ENCODE measurements at regions not wholly inside any gene's neighbourhood (a gene's known extent, or its start where the extent isn't known, plus 50 kb on each side); places are given as distances from the start of the nearest gene placed in this dataset.

DNA sequence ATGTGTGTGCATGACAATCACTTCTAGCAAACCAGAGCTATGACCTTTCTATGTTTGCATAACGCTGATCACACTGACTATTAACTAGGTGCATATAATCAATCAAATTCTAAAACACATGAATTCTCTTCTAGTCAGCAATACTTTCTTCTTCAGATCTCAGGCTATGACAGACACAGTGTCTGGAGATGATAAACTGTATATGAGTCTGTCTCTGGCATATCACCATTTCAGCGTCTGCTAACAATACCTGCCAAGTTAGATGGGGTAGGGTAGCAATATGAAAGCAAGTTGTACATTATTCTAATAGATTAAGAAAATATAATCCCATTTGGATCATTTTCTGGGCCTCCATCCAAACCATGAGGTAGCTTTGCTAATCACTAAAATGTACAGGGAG lies 354.2 kb upstream of the EPHA4 start:
- Mint-ChIP-seq H3K27me3 (ENCODE audit: low read depth, poor library complexity) (peaks cover 3% of the 10 kb centered on the region), H3K9me3 (no peaks in the 10 kb centered on the region), H3K36me3 (ENCODE audit: low read depth) (no peaks in the 10 kb centered on the region), H3K4me1 (no peaks in the 10 kb centered on the region), H3K4me3 (no peak overlapping the region), H3K27ac (no peak overlapping the region)
- DNase-seq, result no peak
- TF ChIP-seq, protein P1, sequence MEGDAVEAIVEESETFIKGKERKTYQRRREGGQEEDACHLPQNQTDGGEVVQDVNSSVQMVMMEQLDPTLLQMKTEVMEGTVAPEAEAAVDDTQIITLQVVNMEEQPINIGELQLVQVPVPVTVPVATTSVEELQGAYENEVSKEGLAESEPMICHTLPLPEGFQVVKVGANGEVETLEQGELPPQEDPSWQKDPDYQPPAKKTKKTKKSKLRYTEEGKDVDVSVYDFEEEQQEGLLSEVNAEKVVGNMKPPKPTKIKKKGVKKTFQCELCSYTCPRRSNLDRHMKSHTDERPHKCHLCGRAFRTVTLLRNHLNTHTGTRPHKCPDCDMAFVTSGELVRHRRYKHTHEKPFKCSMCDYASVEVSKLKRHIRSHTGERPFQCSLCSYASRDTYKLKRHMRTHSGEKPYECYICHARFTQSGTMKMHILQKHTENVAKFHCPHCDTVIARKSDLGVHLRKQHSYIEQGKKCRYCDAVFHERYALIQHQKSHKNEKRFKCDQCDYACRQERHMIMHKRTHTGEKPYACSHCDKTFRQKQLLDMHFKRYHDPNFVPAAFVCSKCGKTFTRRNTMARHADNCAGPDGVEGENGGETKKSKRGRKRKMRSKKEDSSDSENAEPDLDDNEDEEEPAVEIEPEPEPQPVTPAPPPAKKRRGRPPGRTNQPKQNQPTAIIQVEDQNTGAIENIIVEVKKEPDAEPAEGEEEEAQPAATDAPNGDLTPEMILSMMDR (IDR thresholded peaks at IDR 0.05), result no peak

DNA sequence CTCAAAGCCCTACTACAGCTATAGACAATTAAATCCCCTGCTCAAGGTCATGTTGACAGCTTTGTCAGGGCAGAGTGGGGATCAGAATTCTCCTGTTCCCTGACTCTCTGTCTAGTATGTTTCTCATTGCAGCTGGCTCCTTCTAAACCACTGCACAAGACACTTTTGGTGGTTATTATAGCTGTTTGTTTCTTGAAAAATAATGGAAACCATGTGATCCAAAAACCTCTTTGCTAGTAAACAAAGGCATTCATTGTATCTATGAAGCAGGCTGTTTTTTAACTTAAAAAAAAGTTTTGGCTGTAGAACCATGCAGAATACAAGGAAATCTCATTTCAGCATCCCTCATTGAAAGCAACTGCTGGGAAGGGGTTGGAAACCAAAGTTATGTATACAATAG lies 352.5 kb upstream of the EPHA4 start:
- H3K4me1 Mint-ChIP-seq, result no peaks in the 10 kb centered on the region
- peaks cover 1% of the 10 kb centered on the region for H3K27me3 Mint-ChIP-seq (ENCODE audit: low read depth, poor library complexity)
- H3K27ac Mint-ChIP-seq, result no peak overlapping the region
- TF ChIP-seq, protein P1 (IDR thresholded peaks at IDR 0.05), result no peak
- no peaks in the 10 kb centered on the region for H3K9me3 Mint-ChIP-seq
- H3K4me3 Mint-ChIP-seq, result no peak overlapping the region
- no peak for DNase-seq
- H3K36me3 Mint-ChIP-seq (ENCODE audit: low read depth), result no peaks in the 10 kb centered on the region

GRCh38 chr2:221915926-221916325 lies 343.8 kb upstream of the EPHA4 start:
- H3K9me3 Mint-ChIP-seq, result peaks cover 3% of the 10 kb centered on the region
- H3K4me3 Mint-ChIP-seq, result no peak overlapping the region
- peaks cover 4% of the 10 kb centered on the region for H3K27me3 Mint-ChIP-seq (ENCODE audit: low read depth, poor library complexity)
- TF ChIP-seq, protein P1 (IDR thresholded peaks at IDR 0.05), result no peak
- no peak for DNase-seq
- peak overlapping the region; percentile 44 for H3K27ac Mint-ChIP-seq
- H3K36me3 Mint-ChIP-seq (ENCODE audit: low read depth), result no peaks in the 10 kb centered on the region
- peaks cover 34% of the 10 kb centered on the region for H3K4me1 Mint-ChIP-seq

DNA sequence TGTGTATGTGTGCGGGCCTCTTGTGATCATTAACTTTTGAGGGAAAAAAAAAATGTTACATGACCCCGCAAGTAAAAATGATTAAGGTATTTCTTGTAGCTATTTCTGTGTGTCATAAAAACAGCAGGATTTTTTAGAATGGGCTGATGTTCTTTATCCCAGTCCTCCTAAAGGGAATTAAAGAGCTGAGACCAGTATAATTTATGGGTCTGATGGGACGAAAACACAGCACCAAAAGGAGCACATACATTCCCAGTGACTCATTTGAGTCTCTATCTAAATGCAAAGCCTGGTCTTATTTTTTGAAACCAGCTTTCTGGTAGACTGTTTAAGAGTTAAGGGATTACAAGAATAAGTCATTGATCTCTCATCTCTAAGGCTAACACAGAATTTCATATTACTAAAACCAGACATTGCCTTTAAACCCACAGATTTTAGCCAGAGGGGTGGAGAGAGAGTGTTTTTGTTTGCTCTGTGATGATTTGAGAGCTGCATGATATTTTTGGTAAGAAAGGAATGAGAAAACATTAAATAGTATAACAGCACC lies 342.3 kb upstream of the EPHA4 start:
- Mint-ChIP-seq H3K4me1 (peaks cover 34% of the 10 kb centered on the region), H3K27me3 (ENCODE audit: low read depth, poor library complexity) (peaks cover 4% of the 10 kb centered on the region), H3K9me3 (peaks cover 3% of the 10 kb centered on the region), H3K36me3 (ENCODE audit: low read depth) (no peaks in the 10 kb centered on the region), H3K4me3 (no peak overlapping the region), H3K27ac (peak overlapping the region; percentile 87)
- TF ChIP-seq, protein P1 (IDR thresholded peaks at IDR 0.05), result no peak
- DNase-seq, result no peak

- Mint-ChIP-seq H3K4me3 (no peak overlapping the region), H3K27me3 (ENCODE audit: low read depth, poor library complexity) (peaks cover 4% of the 10 kb centered on the region), H3K36me3 (ENCODE audit: low read depth) (no peaks in the 10 kb centered on the region), H3K9me3 (peaks cover 3% of the 10 kb centered on the region), H3K27ac (no peak overlapping the region), H3K4me1 (peaks cover 27% of the 10 kb centered on the region)
- no peak for DNase-seq
- TF ChIP-seq, protein P1 (IDR thresholded peaks at IDR 0.05), result no peak
Measured at GRCh38 chr2:221911890-221912289, 339.8 kb upstream of the EPHA4 start.

- Mint-ChIP-seq H3K36me3 (ENCODE audit: low read depth) (no peaks in the 10 kb centered on the region), H3K27ac (no peak overlapping the region), H3K4me1 (peaks cover 27% of the 10 kb centered on the region), H3K9me3 (peaks cover 3% of the 10 kb centered on the region), H3K27me3 (ENCODE audit: low read depth, poor library complexity) (peaks cover 4% of the 10 kb centered on the region), H3K4me3 (no peak overlapping the region)
- no peak for DNase-seq
- TF ChIP-seq, protein P1 (IDR thresholded peaks at IDR 0.05), result no peak
Measured at GRCh38 chr2:221911321-221911720, 339.2 kb upstream of the EPHA4 start.
